Lower leg skin (tissue), 3 donors: ENCODE measurements at regions not wholly inside any gene's neighbourhood (a gene's known extent, or its start where the extent isn't known, plus 50 kb on each side); places are given as distances from the start of the nearest gene placed in this dataset.

Source experiments
- CTCF ChIP-seq, 3 donors: fragments of 450-650 bp; IDR thresholded peaks; one replicate each; pipeline ENCODE4 v1.5.1; 2016; ENCODE audit warnings: antibody characterized with exemption in 3 of 3, mild to moderate bottlenecking in 3 of 3, moderate library complexity in 2 of 3
- POLR2A ChIP-seq, 2 donors: fragments of 450-650 bp; IDR thresholded peaks; one replicate each; pipeline ENCODE4 v1.6.1; 2016 to 2017; ENCODE audit warnings: antibody characterized with exemption in 2 of 2, mild to moderate bottlenecking in 1 of 2, moderate library complexity in 1 of 2

- TF ChIP-seq CTCF (IDR thresholded peaks at IDR 0.05) = no peak
- no peak for TF ChIP-seq POLR2A (IDR thresholded peaks at IDR 0.05)
Measured at GRCh38 chr15:26352909-26353308, 420.0 kb downstream of the GABRB3 start.
